H9 (cell line): ENCODE measurements at regions not wholly inside any gene's neighbourhood (a gene's known extent, or its start where the extent isn't known, plus 50 kb on each side); places are given as distances from the start of the nearest gene placed in this dataset.

Experiments used
- DNase-seq: peaks from one replicate; pipeline ENCODE4 v3.0.0-alpha.2; 2017
- H2AFZ ChIP-seq: one replicate; pipeline ENCODE4 v1.6.1; 2013; ENCODE audit warnings: mild to moderate bottlenecking, low read length, control low read depth, moderate library complexity
- H2AK5ac ChIP-seq: 2 replicates; pipeline ENCODE4 v1.6.1; 2013; ENCODE audit warnings: low read length, control low read depth, mixed read lengths; ENCODE audit not compliant: insufficient read length
- H2BK120ac ChIP-seq: one replicate; pipeline ENCODE4 v1.6.1; 2013; ENCODE audit warnings: low read depth, mild to moderate bottlenecking, low read length, control low read depth, inconsistent platforms; ENCODE audit not compliant: poor library complexity, severe bottlenecking
- H2BK12ac ChIP-seq: 2 replicates; pipeline ENCODE4 v1.6.1; 2013; ENCODE audit warnings: low read length, control low read depth, mixed read lengths, low read depth; ENCODE audit not compliant: insufficient read length
- H2BK15ac ChIP-seq: 2 replicates; pipeline ENCODE4 v1.6.1; 2013; ENCODE audit warnings: low read depth, low read length, control low read depth
- H2BK20ac ChIP-seq: one replicate; pipeline ENCODE4 v1.6.1; 2013; ENCODE audit warnings: low read depth, mild to moderate bottlenecking, low read length, control low read depth, inconsistent platforms; ENCODE audit not compliant: poor library complexity, severe bottlenecking
- H2BK5ac ChIP-seq: 2 replicates; pipeline ENCODE4 v1.6.1; 2013; ENCODE audit warnings: low read length, control low read depth, mixed read lengths; ENCODE audit not compliant: insufficient read length
- H3K14ac ChIP-seq: 2 replicates; pipeline ENCODE4 v1.6.1; 2013; ENCODE audit warnings: low read length, control low read depth; ENCODE audit not compliant: insufficient read depth
- H3K18ac ChIP-seq: 2 replicates; pipeline ENCODE4 v1.6.1; 2013; ENCODE audit warnings: low read depth, mild to moderate bottlenecking, mixed read lengths, low read length, control low read depth; ENCODE audit not compliant: insufficient read length
- H3K23ac ChIP-seq: 2 replicates; pipeline ENCODE4 v1.6.1; 2013; ENCODE audit warnings: low read length, control low read depth, mixed read lengths, low read depth; ENCODE audit not compliant: insufficient read length
- H3K23me2 ChIP-seq: 2 replicates; pipeline ENCODE4 v1.6.1; 2013; ENCODE audit warnings: low read depth, mild to moderate bottlenecking, mixed read lengths, low read length, control low read depth; ENCODE audit not compliant: insufficient read length, poor library complexity, severe bottlenecking
- H3K27ac ChIP-seq: 2 replicates; pipeline ENCODE4 v1.5.1; 2013; ENCODE audit warnings: low read length, control low read depth, mixed read lengths, low read depth; ENCODE audit not compliant: insufficient read length
- H3K27me3 ChIP-seq: 2 replicates; pipeline ENCODE4 v1.6.1; 2013; ENCODE audit warnings: low read length, control low read depth, inconsistent platforms; ENCODE audit not compliant: insufficient read depth
- H3K4ac ChIP-seq: 2 replicates; pipeline ENCODE4 v1.6.1; 2013; ENCODE audit warnings: low read depth, mild to moderate bottlenecking, control low read depth, inconsistent platforms, low read length, moderate library complexity
- H3K4me1 ChIP-seq: 2 replicates; pipeline ENCODE4 v1.6.1; 2013; ENCODE audit warnings: low read length, control low read depth, inconsistent platforms; ENCODE audit not compliant: insufficient read depth
- H3K4me2 ChIP-seq: 2 replicates; pipeline ENCODE4 v1.6.1; 2013; ENCODE audit warnings: low read length, control low read depth, mixed read lengths; ENCODE audit not compliant: insufficient read length, insufficient read depth
- H3K56ac ChIP-seq: 2 replicates; pipeline ENCODE4 v1.6.1; 2013; ENCODE audit warnings: low read depth, mild to moderate bottlenecking, mixed read lengths, low read length, control low read depth; ENCODE audit not compliant: insufficient read length
- H3K79me1 ChIP-seq: 2 replicates; pipeline ENCODE4 v1.6.1; 2013; ENCODE audit warnings: low read depth, mild to moderate bottlenecking, moderate library complexity, low read length, control low read depth, inconsistent platforms; ENCODE audit not compliant: insufficient read depth, poor library complexity, severe bottlenecking
- H3K79me2 ChIP-seq: 2 replicates; pipeline ENCODE4 v1.6.1; 2013; ENCODE audit warnings: low read length, control low read depth, inconsistent platforms; ENCODE audit not compliant: insufficient read depth
- H3K9ac ChIP-seq: 2 replicates; pipeline ENCODE4 v1.6.1; 2013; ENCODE audit warnings: low read length, control low read depth, mixed read lengths; ENCODE audit not compliant: insufficient read length; ENCODE audit errors: extremely low read depth
- H3K9me3 ChIP-seq: one replicate; pipeline ENCODE4 v1.6.1; 2013; ENCODE audit warnings: low read depth, low read length, inconsistent platforms; ENCODE audit not compliant: control insufficient read depth
- H3T11ph ChIP-seq: one replicate; pipeline ENCODE4 v1.6.1; 2013; ENCODE audit warnings: mild to moderate bottlenecking, low read length, control low read depth, inconsistent platforms
- H4K20me1 ChIP-seq: one replicate; pipeline ENCODE4 v1.6.1; 2013; ENCODE audit not compliant: control insufficient read depth, insufficient read length, insufficient read depth
- H4K5ac ChIP-seq: 2 replicates; pipeline ENCODE4 v1.6.1; 2013; ENCODE audit warnings: low read depth, mild to moderate bottlenecking, mixed read lengths, low read length, control low read depth; ENCODE audit not compliant: insufficient read length
- H4K8ac ChIP-seq: replicated peaks from 2 replicates; pipeline ENCODE4 v1.6.1; 2013; ENCODE audit warnings: low read length, control low read depth, mixed read lengths, low read depth; ENCODE audit not compliant: insufficient read length
- H4K91ac ChIP-seq: 2 replicates; pipeline ENCODE4 v1.6.1; 2013; ENCODE audit warnings: low read depth, mild to moderate bottlenecking, moderate library complexity, mixed read lengths, low read length, control low read depth; ENCODE audit not compliant: insufficient read length
- H3K27ac Mint-ChIP-seq, 3 experiments: 2 replicates in 2 of 3; 3 replicates in 1 of 3; pipeline ENCODE4 v1.8.0; 2020 to 2021; ENCODE audit warnings: mixed read lengths in 3 of 3, mild to moderate bottlenecking in 1 of 3, moderate library complexity in 1 of 3
- H3K27me3 Mint-ChIP-seq: 2 replicates; pipeline ENCODE4 v1.8.0; 2021; ENCODE audit warnings: low read depth, mild to moderate bottlenecking, moderate library complexity, mixed read lengths
- H3K36me3 Mint-ChIP-seq, 3 experiments: 2 replicates in 2 of 3; 3 replicates in 1 of 3; pipeline ENCODE4 v1.8.0; 2020 to 2021; ENCODE audit warnings: low read depth in 3 of 3, mixed read lengths in 3 of 3; ENCODE audit not compliant: insufficient read depth in 1 of 3
- H3K4me1 Mint-ChIP-seq, 2 experiments: 2 replicates each; pipeline ENCODE4 v1.8.0; 2020; ENCODE audit warnings: mixed read lengths in 2 of 2
- H3K4me3 Mint-ChIP-seq, 2 experiments: 2 replicates in 1 of 2; 3 replicates in 1 of 2; pipeline ENCODE4 v1.8.0; 2020 to 2021; ENCODE audit warnings: mild to moderate bottlenecking in 2 of 2, mixed read lengths in 2 of 2, moderate library complexity in 1 of 2
- H3K9me3 Mint-ChIP-seq, 2 experiments: 2 replicates in 1 of 2; 3 replicates in 1 of 2; pipeline ENCODE4 v1.8.0; 2020; ENCODE audit warnings: mild to moderate bottlenecking in 2 of 2, mixed read lengths in 2 of 2, moderate library complexity in 1 of 2
- WGBS: extraction: QIAGEN DNeasy Blood & Tissue Kit; methylation state at CpG from one replicate; pipeline ENCODE4 v1.1.7; 2013; ENCODE audit warnings: missing lambda C conversion rate, low lambda C conversion rate, mixed read lengths; ENCODE audit not compliant: insufficient read length; ENCODE audit errors: extremely low coverage; 5-methylcytosine and 5-hydroxymethylcytosine counted together
- TF ChIP-seq, protein P1 (sequence below): fragments of 200-600 bp; sonication (generic); conservative IDR thresholded peaks from 3 replicates; pipeline ENCODE4 v1.8.0; 2021; ENCODE audit warnings: antibody characterized with exemption, mild to moderate bottlenecking

DNA sequence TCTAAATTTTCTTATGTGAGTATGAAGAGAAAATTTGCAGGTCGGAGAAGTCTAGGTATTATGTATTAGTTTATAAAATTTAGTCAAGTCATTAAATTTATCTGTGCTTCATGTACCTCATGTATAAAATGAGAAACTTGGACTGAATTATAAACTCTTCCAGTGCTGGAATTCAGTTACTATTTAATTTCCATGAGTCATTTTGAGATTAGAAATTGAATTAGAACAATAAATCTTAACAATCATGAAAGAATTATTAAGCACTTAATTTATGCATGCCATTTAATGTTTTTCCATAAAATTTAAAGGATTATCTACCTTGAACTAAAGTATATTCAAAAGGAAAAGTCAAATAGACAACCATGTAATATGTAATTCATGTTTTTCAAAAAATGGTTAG, 195.8 kb downstream of the MAD2L1 start:
- no peak overlapping the region for H3K23ac ChIP-seq
- Mint-ChIP-seq H3K27me3 (no peaks in the 10 kb centered on the region), H3K9me3 (no peaks in the 10 kb centered on the region), H3K27ac (no peak overlapping the region; a peak in 1 of 7 replicates), H3K36me3 (no peaks in the 10 kb centered on the region), H3K4me1 (peaks cover 0 to 6% of the 10 kb centered on the region in 2 experiments; a peak in 1 of 4 replicates), H3K4me3 (no peak overlapping the region)
- H3K4me2 ChIP-seq, result no peak overlapping the region
- no peak overlapping the region for H4K5ac ChIP-seq
- no peak overlapping the region for H3K18ac ChIP-seq
- H3K79me2 ChIP-seq, result no peaks in the 10 kb centered on the region
- H3K56ac ChIP-seq, result no peak overlapping the region
- H3K27ac ChIP-seq, result no peak overlapping the region
- no peaks in the 10 kb centered on the region for H4K20me1 ChIP-seq
- H3K79me1 ChIP-seq, result no peaks in the 10 kb centered on the region
- no peak overlapping the region for H4K8ac ChIP-seq
- H2AK5ac ChIP-seq, result no peak overlapping the region
- no peak for DNase-seq
- H2BK20ac ChIP-seq, result no peak overlapping the region
- no peak overlapping the region for H2BK5ac ChIP-seq
- no peak overlapping the region for H3T11ph ChIP-seq
- no peak overlapping the region for H4K91ac ChIP-seq
- TF ChIP-seq, protein P1, sequence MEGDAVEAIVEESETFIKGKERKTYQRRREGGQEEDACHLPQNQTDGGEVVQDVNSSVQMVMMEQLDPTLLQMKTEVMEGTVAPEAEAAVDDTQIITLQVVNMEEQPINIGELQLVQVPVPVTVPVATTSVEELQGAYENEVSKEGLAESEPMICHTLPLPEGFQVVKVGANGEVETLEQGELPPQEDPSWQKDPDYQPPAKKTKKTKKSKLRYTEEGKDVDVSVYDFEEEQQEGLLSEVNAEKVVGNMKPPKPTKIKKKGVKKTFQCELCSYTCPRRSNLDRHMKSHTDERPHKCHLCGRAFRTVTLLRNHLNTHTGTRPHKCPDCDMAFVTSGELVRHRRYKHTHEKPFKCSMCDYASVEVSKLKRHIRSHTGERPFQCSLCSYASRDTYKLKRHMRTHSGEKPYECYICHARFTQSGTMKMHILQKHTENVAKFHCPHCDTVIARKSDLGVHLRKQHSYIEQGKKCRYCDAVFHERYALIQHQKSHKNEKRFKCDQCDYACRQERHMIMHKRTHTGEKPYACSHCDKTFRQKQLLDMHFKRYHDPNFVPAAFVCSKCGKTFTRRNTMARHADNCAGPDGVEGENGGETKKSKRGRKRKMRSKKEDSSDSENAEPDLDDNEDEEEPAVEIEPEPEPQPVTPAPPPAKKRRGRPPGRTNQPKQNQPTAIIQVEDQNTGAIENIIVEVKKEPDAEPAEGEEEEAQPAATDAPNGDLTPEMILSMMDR, result no peak
- no peaks in the 10 kb centered on the region for H3K9me3 ChIP-seq
- H3K14ac ChIP-seq, result no peak overlapping the region
- H3K9ac ChIP-seq, result no peak overlapping the region
- no CpG with 5 or more reads among the region's 1 CpG for WGBS
- H3K4ac ChIP-seq, result no peak overlapping the region
- no peak overlapping the region for H2AFZ ChIP-seq
- no peak overlapping the region for H2BK15ac ChIP-seq
- no peaks in the 10 kb centered on the region for H3K23me2 ChIP-seq
- H2BK12ac ChIP-seq, result no peak overlapping the region
- H2BK120ac ChIP-seq, result no peak overlapping the region
- no peaks in the 10 kb centered on the region for H3K27me3 ChIP-seq
- H3K4me1 ChIP-seq, result no peaks in the 10 kb centered on the region
